Retinal pigment epithelial cell (primary cell): ENCODE measurements at regions not wholly inside any gene's neighbourhood (a gene's known extent, or its start where the extent isn't known, plus 50 kb on each side); places are given as distances from the start of the nearest gene placed in this dataset.

Source experiments
- DNase-seq: peaks from one replicate; pipeline ENCODE4 v3.0.0-alpha.2; 2010; ENCODE audit warnings: low read depth
- H3K4me3 ChIP-seq: 2 replicates; pipeline ENCODE4 v1.5.1; 2011; ENCODE audit warnings: mild to moderate bottlenecking, low read length, control low read depth, moderate library complexity
- TF ChIP-seq, protein P1 (sequence below): conservative IDR thresholded peaks from 2 replicates; pipeline ENCODE4 v1.5.1; 2011; ENCODE audit warnings: low read depth, low read length, control low read depth, inconsistent platforms

- no peak for DNase-seq
- TF ChIP-seq, protein P1, sequence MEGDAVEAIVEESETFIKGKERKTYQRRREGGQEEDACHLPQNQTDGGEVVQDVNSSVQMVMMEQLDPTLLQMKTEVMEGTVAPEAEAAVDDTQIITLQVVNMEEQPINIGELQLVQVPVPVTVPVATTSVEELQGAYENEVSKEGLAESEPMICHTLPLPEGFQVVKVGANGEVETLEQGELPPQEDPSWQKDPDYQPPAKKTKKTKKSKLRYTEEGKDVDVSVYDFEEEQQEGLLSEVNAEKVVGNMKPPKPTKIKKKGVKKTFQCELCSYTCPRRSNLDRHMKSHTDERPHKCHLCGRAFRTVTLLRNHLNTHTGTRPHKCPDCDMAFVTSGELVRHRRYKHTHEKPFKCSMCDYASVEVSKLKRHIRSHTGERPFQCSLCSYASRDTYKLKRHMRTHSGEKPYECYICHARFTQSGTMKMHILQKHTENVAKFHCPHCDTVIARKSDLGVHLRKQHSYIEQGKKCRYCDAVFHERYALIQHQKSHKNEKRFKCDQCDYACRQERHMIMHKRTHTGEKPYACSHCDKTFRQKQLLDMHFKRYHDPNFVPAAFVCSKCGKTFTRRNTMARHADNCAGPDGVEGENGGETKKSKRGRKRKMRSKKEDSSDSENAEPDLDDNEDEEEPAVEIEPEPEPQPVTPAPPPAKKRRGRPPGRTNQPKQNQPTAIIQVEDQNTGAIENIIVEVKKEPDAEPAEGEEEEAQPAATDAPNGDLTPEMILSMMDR = no peak
Observed at GRCh38 chr10:2733278-2733963, 333.9 kb upstream of the PFKP start.

GRCh38 chr10:2731940-2732339 is 335.4 kb upstream of the PFKP start:
- TF ChIP-seq, protein P1 = no peak
- H3K4me3 ChIP-seq = no peak overlapping the region
- DNase-seq = no peak

More at GRCh38 chr10:2733278-2733963, 333.9 kb upstream of the PFKP start:
- H3K4me3 ChIP-seq = no peak overlapping the region

DNA sequence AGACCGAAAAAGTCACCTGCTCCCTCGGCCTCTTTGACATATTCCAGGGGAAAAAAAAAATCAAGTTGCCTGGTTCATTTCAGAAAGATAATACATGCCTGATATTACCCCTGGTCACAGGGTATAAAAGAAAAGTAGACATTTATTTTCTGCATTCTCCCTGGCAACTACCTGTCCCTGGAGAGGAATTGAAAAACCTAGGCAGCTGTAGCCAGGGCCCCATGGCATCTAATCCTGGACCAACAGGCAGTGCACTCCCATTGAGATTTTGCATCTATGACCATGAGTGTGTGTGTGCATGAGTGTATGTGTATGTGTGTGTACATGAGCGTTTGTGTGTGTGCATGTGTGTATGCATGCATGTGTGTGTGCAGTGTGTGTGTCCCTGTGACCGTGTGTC is 338.2 kb upstream of the PFKP start:
- no peak overlapping the region for H3K4me3 ChIP-seq
- DNase-seq = no peak
- TF ChIP-seq, protein P1 = no peak

DNA sequence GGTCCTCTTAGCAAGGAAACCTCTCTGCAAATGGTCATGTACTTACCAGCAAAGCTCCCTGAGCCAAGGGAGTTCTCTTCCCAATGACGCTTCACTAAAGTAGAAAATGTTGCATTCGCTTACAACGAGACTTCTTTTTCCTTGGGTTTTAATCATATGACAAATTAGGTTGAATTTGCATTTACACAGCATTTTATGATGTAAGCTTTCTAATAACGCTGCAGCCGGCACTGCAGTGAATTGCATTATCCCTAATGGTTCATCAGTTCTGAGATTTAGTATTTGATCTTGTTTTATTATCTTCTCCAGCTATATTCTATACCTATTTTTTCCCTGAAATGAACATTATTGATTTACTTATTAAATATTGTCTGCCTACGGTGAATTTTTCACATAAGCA is 339.3 kb upstream of the PFKP start:
- TF ChIP-seq, protein P1 = no peak
- no peak for DNase-seq
- no peak overlapping the region for H3K4me3 ChIP-seq

- no peak for DNase-seq
- TF ChIP-seq, protein P1 = no peak
- H3K4me3 ChIP-seq = no peak overlapping the region
Observed at GRCh38 chr10:2716596-2716995, 350.8 kb upstream of the PFKP start.

DNA sequence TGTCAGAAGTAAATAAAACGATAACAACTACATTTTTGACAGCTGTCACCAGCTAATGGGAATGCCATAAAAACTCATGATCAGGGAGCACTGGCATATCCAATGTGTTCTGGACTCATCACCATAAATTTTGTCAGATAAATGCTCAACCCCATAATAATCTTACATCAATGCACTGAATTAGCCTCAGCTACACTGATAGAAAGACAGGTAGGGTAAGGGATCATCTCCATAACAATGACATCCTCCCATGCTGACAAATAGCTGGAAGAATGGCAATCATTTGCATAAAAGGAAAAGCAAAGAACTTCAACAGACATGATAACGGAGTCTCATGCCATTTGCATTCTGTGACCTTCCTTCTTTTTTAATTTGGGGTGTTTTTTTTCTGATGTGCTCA is 352.8 kb upstream of the PFKP start:
- H3K4me3 ChIP-seq = no peak overlapping the region
- DNase-seq = no peak
- TF ChIP-seq, protein P1 = no peak

DNA sequence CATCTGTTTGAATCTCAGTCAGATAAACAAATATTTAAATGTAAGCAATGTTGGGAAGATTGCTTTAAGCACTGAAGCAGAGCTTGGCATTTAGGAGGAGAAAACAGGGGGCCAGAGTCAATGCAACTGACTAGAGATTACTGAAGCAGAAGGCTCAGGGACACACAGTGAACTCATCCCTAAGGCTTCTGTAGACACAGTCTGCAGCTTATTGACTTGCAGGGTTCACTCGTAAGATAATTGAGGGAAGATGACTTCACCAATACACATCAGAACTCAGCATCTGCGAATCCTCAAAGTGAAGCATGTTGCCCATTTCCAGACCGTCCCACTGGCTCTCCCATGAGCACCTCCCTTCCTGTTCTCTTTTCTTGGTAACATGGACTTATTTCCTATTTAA is 363.4 kb upstream of the PFKP start:
- no peak for DNase-seq
- no peak overlapping the region for H3K4me3 ChIP-seq
- TF ChIP-seq, protein P1 = no peak
